Left cardiac atrium (tissue), 4 donors: ENCODE measurements at regions not wholly inside any gene's neighbourhood (a gene's known extent, or its start where the extent isn't known, plus 50 kb on each side); places are given as distances from the start of the nearest gene placed in this dataset.
A peak's percentile ranks its signal among the peaks of the same experiment; 100 is the strongest.

Experiments used
- ATAC-seq, 2 donors: fragments of 200-7000 bp; cut with Tn5 transposase; one replicate each; pipeline ENCODE4 v1.9.1; 2020; ENCODE audit warnings: mild to moderate bottlenecking in 2 of 2, moderate library complexity in 2 of 2
- DNase-seq: peaks from one replicate; pipeline ENCODE4 v3.0.0-alpha.2; 2020
- intact Hi-C, 2 donors: fragments of 100-400 bp; cut with DNase I; formaldehyde crosslinking; loops; one replicate each; pipeline versions ENCODE4 v1.14.1 to v1.15.1; 2022 to 2023
- donor health status: DM: no; HTN: yes; CAD: no.
- donor health status: DM: no; HTN: yes; CAD: no; lungs with severe emphysema.
- donor health status: DM: yes; HTN: yes; CAD: no.
- donor health status: Dilated cardiomyopathy.

DNA sequence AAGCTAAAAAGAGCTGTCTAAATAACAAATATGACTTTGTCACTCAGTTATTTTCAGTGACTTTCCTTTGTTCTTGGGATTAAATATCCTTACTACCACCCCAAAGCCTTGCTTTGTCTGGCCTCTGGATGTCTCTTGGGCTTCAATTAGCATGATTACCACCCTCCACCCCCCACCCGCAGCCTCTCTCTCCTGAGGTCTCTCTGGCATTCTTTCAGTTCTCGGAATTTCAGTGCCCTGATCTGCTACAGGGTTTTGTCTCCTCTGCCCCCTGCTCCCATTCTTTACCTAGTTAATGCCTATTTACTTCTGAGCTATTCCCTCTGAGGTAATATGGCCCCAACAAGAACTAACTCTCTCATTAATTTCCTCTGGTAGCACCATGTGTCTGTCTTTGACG lies 376.4 kb downstream of the DEPDC1B start:
- ATAC-seq (no peak), DNase-seq (no peak)
- intact Hi-C loops: no loop called here

DNA sequence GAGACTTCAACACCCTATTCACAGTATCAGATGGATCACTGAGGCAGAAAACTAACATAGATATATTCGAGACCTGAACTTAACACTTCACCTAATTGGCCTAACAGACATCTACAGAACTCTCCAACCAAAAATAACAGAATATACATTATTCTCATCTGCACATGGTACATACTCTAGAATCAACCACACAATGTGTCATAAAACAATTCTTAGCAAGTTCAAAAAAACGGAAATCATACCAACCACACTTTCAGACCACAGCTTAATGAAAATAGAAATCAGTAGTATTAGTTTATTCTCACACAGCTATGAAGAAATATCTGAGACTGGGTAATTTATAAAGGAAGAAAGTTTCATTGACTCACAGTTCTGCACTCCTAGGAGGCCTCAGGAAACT lies 387.9 kb downstream of the DEPDC1B start:
- intact Hi-C loops: no loop called here
- DNase-seq (no peak), ATAC-seq (no peak)

DNA sequence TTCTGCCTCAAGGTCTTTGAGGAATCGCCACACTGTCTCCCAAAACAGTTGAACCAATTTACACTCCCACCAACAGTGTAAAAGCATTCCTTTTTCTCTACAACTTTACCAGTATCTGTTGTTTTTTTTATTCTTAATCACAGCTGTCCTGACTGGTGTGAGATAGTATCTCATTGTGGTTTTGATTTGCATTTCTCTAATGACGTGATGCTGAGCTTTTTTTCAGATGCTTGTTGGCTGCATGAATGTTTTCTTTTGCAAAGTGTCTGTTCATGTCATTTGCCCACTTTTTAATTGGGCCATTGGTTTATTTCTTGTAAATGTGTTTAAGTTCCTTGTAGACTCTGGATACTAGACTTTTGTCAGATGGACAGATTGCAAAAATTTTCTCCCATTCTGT lies 400.0 kb downstream of the DEPDC1B start:
- intact Hi-C loops: no loop called here
- no peak for ATAC-seq
- DNase-seq: no peak

DNA sequence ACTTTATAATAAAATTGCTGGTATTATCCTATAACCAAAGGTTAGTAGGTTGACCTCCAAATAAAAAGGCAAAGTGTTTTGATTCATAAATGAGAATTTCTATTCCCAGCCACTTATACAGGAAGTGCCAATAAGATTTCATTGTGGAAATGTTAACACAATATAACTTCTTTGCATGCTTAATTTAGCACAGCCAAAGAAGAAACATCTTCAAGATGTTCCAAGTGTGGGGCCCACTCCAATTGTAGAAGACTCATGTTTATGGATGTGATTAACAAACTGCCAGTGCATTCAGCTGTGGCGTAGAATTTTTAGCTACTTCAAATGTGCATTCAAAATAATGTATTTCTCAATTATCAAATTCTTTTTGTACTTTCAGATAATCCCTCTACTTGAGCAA lies 402.3 kb downstream of the DEPDC1B start:
- no peak for DNase-seq
- intact Hi-C loops: no loop called here

DNA sequence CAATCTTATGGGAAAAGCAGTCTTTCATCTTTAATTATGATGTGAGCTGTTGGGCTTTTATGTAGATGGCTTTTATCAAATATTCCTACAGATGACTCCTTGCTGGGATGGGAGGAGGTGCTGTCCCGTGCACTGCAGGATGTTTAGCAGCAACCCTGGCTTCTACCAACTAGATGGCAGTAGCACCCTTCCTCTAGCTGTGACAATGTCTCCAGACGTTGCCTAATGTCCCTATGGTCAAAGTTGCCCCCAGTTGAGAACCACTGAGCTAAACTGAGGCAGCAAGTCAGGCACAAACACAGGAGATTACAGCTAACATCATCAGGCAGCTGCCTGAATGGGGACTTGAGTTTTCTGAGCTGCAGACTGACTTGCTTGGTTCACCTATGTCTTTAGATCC lies 401.9 kb upstream of the PDE4D start:
- ATAC-seq: peak; percentile 26 to 30
- intact Hi-C loops: no loop called here
- DNase-seq: no peak

More for the DNA sequence above, 402.3 kb downstream of the DEPDC1B start:
- no peak for ATAC-seq

DNA sequence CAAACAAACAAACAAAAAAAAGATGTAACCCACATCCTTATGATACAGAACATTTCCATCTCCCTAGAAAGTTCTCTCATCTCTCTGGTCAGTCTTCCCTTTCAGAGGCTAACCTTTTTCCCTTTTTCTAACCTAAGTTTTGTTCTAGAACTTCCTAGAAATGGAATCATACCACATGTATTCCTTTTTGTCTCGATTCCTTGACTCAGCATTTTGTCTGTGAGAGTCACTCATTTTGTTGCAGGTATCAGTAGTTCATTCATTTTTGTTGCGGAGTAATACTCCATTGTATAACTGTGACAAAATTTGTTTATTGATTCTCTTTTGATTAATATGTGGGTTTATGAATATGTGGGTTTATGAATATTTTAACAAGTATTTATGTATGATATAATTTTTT lies 400.0 kb upstream of the PDE4D start:
- no peak for ATAC-seq
- intact Hi-C loops: no loop called here
- no peak for DNase-seq

DNA sequence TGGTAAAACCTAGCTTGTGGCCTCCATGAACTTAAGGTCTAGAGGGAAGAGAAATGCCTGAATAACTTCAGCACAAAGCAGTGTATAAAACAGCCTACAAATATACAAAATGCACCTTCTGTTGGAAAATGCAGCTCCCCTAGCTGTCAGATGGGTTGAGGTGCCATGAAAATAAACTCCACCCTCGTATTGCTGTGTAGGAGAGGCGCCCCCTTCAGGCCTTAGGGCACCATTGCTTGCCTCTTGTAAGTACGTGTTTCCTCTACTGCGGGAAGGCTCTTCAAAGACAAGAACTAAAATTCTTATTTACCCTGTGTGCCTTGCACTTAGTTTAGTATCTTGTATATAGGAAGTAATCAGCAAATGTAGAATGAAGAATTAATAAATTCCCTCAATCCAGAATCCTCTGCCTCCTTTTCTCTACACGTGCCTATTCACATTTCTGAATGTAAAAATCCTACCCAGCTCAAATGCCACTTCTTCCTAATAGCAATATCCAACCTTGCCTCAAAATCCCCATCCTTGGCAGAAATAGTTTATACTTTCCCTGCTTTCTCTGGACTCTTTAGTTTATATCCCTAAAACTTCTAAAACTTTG lies 393.7 kb upstream of the PDE4D start:
- no peak for DNase-seq
- intact Hi-C loops: no loop called here
- no peak for ATAC-seq

DNA sequence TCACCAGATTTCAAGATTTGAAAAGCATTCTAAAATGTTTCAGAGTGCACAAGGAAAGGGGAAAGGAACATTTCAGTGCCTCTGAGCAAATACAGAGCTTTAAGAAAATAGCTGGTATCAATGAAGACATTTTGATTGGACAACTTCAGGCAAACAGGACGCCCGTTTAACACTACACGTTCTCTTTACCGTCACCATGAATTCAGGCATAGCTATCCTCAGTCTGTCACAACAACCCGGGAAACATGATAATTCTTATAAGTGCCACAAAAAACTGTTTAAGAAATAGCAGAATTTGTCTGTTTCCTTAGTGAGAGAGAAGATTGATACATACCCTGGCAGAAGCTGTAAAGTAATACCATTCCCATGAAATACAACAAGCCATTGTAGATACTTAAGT lies 392.4 kb upstream of the PDE4D start:
- no peak for ATAC-seq
- intact Hi-C loops: no loop called here
- no peak for DNase-seq

DNA sequence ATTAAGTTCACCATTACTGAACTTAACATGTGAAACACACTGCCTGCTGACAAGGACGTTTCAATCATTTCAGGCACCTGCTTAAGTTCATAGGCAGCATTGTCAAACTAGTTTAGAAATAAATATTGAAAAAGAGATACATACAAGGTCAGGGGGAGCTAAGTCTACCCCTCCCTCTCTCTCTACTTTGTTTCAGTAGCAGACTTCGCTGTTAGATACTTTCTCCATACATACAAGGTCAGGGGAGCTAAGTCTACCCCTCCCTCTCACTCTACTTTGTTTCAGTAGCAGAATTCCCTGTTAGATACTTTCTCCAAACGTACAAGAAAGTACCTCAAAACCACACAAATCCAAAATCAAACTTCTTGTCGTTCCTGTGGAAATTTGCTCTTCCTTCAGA lies 387.4 kb upstream of the PDE4D start:
- intact Hi-C loops: no loop called here

DNA sequence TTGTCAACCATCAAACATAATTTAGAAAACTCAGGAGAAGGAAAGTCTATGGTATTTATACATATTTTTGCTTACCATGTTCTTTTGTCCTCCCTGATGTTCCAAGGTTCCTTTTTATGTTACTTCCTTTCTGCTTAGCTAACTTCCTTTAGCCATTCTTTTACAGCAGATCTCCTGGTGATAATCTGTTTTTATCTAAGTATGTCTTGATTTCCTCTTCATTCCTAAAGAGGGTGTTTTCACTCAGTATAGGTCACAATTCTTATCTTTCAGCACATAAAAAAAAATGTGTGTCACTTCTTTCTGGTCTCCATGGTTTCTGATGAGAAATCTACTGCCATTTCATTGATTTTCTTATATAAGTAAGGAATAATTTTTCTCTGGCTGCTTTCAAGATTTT lies 384.4 kb upstream of the PDE4D start:
- no peak for ATAC-seq
- intact Hi-C loops: loop anchor here in 1 of 2 donors (10.0 kb wide), 1 partner anchor 57 kb away; no protein-coding TSS in a partner anchor

More for the DNA sequence above, 387.4 kb upstream of the PDE4D start:
- ATAC-seq (no peak), DNase-seq (no peak)

DNA sequence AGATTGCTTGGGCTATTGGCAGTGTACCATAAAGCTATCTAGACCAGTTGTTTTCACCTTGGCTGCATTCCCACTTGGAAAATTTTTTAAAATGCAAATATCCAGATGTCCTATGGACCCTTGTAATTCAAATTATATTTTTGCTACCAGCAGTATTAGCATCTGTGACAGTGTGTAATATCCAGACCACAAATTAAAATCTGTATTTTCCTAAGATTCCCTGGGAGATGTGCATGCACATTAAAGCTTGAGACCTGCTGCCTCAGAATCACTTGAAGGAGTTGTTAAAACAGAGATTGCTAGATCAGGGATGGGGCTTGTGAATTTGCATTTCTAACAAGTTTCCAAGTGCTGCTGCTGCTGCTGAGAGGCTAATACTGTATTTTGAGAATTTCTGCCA lies 381.2 kb upstream of the PDE4D start:
- intact Hi-C loops: loop anchor here in 1 of 2 donors (10.0 kb wide), 1 partner anchor 60 kb away; no protein-coding TSS in a partner anchor
- ATAC-seq (no peak), DNase-seq (no peak)

More for the DNA sequence above, 384.4 kb upstream of the PDE4D start:
- no peak for DNase-seq

DNA sequence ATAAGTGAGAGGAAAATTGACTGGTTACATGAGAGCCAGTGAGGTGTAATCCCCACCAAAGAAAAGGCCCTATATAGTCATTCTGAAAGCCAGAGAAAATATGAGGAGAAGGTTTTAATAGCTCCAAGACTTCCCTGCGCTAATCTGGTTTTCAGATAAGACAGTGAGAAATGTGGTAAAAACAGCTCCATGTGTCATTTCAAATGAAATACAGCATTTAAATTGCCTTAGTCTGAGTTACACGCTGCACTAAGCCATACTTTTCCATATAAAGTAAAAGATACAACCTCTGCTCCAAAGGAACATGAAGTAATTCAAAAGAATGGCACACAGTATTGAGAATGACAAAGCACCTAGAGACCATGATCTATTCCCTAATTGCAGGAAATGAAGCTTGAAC lies 378.0 kb upstream of the PDE4D start:
- ATAC-seq (no peak), DNase-seq (no peak)

DNA sequence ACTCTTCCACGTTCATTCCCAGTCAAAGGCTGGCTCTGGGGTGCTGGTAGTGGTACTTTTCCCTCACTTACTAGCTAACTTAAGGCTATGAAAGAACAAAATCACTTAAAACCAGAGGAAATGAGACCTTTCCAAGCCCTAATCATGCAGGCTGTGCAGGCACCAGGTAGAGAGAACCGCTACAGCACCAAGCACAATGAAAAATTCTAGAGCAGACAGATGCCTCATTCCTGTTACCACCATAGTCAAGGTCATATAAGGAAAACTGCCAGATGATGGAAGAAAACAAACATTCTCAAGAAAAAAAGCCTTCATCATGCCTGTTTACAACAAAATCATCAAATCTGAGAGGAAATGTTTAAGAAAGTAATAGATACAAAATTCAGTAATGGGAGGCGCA lies 374.4 kb upstream of the PDE4D start:
- intact Hi-C loops: no loop called here
- ATAC-seq: no peak
- DNase-seq: no peak

More for the DNA sequence above, 378.0 kb upstream of the PDE4D start:
- intact Hi-C loops: loop anchor here in 1 of 2 donors (10.0 kb wide), 1 partner anchor 63 kb away; no protein-coding TSS in a partner anchor

DNA sequence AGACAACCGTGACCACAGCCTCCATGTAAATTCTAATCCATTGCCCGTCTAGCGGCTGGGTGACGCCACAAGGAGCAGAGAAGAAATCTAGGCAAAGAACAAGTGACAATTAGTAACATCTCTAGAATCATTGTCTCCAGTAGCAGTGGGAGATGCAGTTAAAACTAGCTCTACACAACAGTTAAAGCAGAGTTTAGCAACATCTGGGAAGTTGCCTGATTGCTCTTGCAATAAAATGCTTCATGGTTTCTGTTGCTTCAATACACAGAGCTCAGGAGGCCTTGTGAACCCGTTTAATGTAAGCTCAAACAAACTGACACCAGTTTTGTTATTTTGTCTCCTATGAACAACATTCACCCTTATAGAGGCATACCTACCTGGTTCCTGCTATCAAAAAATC lies 369.8 kb upstream of the PDE4D start:
- intact Hi-C loops: no loop called here
- ATAC-seq (no peak), DNase-seq (no peak)

DNA sequence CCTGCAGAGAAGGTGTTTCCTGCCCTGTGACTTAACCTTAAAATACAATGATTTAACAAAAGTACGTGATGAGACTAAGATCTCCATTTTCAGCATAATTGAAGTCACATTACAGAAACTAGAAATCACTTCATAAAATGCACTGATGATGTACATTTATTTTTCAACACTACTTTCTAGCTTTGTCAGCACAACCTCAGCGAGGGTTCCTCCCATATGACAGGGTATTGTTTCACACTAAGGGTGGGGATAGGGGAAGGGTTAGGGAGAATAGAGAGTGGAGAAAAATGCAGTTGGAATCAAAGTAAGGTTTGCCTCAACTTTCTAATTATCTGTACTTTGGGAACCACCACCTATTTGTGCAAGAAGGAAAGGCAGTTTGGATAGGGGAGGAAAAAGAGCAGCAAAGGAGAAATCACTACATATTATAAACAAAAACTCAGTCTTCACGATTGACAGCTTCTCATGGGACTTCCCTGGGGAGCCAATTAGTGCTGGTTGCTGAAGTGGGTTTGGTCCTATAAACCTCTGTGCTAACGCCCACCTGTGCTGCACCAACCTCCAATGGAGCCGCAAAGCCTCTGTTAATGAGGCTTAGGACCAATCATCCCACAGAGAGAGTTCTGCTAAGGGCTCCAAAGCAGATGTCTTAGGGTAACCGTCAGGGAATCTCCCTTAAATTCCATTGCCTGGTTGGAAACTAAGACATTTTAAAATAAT lies 369.2 kb upstream of the PDE4D start:
- ATAC-seq (peak in 1 of 2 donors; percentile 31), DNase-seq (no peak)
- intact Hi-C loops: no loop called here

DNA sequence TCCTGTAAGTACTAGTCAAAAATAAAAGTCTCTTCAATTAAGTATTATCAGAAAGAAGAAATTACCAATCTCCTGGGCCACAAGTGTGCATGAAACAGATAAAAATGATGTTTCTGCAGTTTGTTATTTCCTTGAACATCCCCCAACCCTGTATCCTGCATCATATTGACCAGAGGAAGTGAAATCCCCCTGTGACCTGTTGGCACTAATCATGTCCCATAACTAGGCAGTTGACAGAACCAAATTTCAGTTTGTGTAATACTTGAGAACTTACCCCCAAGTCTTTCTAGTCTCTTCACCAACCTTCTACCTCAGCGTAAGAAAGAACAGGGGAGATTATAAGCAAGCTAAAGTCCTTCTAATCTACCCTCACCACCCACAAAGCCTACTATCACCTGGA lies 368.2 kb upstream of the PDE4D start:
- no peak for ATAC-seq
- intact Hi-C loops: no loop called here

DNA sequence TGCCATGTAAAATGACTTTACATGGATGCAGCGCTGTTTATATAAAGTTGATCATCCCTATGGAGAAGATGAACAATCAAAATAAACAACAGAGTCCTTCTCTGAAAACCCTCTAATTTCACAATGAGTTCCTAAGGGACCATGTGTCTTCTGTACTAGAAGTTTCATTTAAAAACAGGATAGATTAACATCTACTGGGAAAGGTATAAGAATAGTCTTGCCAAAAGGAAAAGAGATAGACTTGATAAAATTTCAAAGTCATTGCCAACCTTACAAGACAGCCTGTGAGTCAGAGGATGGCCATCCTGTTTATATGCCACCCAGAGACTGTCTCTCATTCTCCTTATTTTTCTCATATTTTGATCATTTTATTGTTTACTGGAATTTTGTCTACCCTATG lies 367.1 kb upstream of the PDE4D start:
- no peak for DNase-seq
- intact Hi-C loops: no loop called here
- no peak for ATAC-seq

More for the DNA sequence above, 368.2 kb upstream of the PDE4D start:
- no peak for DNase-seq

DNA sequence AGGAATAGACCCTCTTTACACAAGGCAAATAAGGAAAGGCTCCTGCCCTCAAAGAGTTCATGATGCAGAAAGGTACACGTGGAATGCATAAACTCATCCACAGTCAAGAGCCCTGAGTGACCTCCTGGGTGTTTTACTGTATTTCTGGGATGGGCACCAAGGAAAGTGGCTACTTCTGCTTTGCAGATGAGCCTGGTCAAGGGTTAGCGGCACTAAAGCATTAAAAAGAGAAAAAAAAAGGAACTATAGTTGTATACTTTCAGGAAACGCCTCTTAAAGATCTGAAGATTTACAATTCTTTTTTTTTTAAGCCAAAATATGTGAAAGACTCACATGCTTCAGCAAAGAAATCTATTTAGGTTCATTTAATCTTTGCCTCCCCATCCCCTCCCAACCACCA lies 366.2 kb upstream of the PDE4D start:
- ATAC-seq (no peak), DNase-seq (no peak)
- intact Hi-C loops: no loop called here

DNA sequence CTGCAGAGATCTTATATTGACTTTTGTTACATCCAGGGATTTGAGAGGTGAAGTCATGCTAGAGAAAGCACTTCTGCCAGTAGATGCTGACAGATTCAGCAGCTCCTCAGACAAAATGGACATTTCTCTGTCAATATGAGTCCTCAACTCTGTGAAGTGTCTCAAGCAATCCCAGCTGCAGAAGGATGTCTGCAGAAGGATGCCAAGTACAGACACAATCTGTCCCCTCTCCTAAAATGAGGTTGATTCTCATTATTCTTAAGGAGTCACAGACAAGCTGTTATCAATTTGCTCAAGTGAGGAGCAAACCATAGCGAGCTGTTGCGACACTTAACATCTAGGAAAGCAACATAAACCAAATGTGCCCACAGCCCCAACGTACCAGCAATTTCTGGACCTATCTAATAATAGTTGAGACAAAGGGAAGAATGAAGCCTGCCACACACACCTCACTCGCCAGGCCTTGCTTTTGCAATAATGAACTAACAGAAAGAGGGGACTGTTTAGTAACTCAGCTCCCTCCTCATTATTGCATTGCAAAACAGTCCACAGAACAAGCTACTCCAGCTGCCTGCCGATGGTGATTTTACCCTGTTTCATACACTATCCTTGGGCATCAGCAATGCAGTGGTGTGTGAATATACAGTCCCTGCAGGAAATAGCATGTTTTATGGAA lies 364.2 kb upstream of the PDE4D start:
- intact Hi-C loops: no loop called here
- ATAC-seq (no peak), DNase-seq (no peak)

DNA sequence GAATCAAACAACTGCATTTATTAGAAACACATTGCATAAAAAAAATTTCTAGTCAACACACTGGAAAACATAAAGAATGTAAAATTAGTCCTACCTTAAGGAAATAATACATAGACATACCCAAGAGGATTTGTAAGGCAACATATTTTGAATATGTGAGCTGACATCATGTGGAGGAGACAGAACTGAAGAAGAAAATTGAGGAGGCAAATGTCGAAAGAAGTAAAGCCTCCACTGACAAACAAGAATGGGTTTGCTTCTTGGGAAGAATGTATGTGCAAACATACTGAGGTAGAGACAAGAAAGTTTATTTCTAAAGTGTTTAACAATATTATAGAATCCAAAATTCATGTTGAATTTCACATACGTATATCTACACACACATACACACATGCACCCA lies 363.0 kb upstream of the PDE4D start:
- no peak for ATAC-seq
- no peak for DNase-seq
- intact Hi-C loops: no loop called here
